Colonic mucosa (tissue), 4 donors: ENCODE measurements at regions not wholly inside any gene's neighbourhood (a gene's known extent, or its start where the extent isn't known, plus 50 kb on each side); places are given as distances from the start of the nearest gene placed in this dataset.
"Not testable (repeated sequence)": the region's sequence is repeated elsewhere in the genome, so short reads cannot be mapped to it uniquely, and the experiment has no call there.

Source experiments
- DNase-seq: peaks from one replicate; pipeline ENCODE4 v3.0.0-alpha.2; 2020
- H3K27ac ChIP-seq: fragments of 200-600 bp; one replicate; pipeline ENCODE4 v1.8.0; 2021
- H3K27me3 ChIP-seq: fragments of 200-600 bp; one replicate; pipeline ENCODE4 v1.8.0; 2021
- H3K36me3 ChIP-seq: fragments of 200-600 bp; one replicate; pipeline ENCODE4 v1.8.0; 2021
- H3K4me1 ChIP-seq: fragments of 200-600 bp; one replicate; pipeline ENCODE4 v1.8.0; 2021; ENCODE audit warnings: mild to moderate bottlenecking
- H3K4me3 ChIP-seq: fragments of 200-600 bp; one replicate; pipeline ENCODE4 v1.8.0; 2021
- H3K9ac ChIP-seq, 2 donors: one replicate each; pipeline ENCODE4 v1.7.0; 2013; ENCODE audit warnings: control low read depth in 2 of 2, low read depth in 2 of 2, low read length in 2 of 2
- H3K9me3 ChIP-seq: fragments of 200-600 bp; one replicate; pipeline ENCODE4 v1.8.0; 2021
- CTCF ChIP-seq: fragments of 200-600 bp; IDR thresholded peaks from one replicate; pipeline ENCODE4 v1.8.0; 2022; ENCODE audit warnings: antibody characterized with exemption, mild to moderate bottlenecking
- intact Hi-C: fragments of 100-400 bp; cut with DNase I; formaldehyde crosslinking; loops from one replicate; pipeline ENCODE4 v1.14.1; 2022
- donor health status: healthy.
- donor health status: DM: no; HTN: no; CAD: no.
- donor health status: DM: no; HTN: no; CAD: no.

GRCh38 chrX:7462110-7462509, 314.2 kb upstream of the PUDP start:
- Histone ChIP-seq H3K4me1 (no peaks in the 10 kb centered on the region), H3K4me3 (no peak overlapping the region), H3K27me3 (no peaks in the 10 kb centered on the region), H3K36me3 (no peaks in the 10 kb centered on the region), H3K9ac (no peak overlapping the region), H3K9me3 (no peaks in the 10 kb centered on the region), H3K27ac (no peak overlapping the region)
- no peak for DNase-seq
- intact Hi-C loops: no loop called here
- TF ChIP-seq CTCF: no peak

- H3K4me1 ChIP-seq, H3K27me3 ChIP-seq, H3K36me3 ChIP-seq, H3K4me3 ChIP-seq, DNase-seq, H3K9me3 ChIP-seq, intact Hi-C loops, H3K27ac ChIP-seq, H3K9ac ChIP-seq: not testable (repeated sequence)
Observed at GRCh38 chrX:7461051-7461450, 313.1 kb upstream of the PUDP start.

- no peak overlapping the region for H3K4me3 ChIP-seq
- no peak overlapping the region for H3K27ac ChIP-seq
- no peaks in the 10 kb centered on the region for H3K27me3 ChIP-seq
- H3K36me3 ChIP-seq: no peaks in the 10 kb centered on the region
- no peaks in the 10 kb centered on the region for H3K9me3 ChIP-seq
- no peak for TF ChIP-seq CTCF
- no peaks in the 10 kb centered on the region for H3K4me1 ChIP-seq
- DNase-seq: no peak
- H3K9ac ChIP-seq: no peak overlapping the region
- intact Hi-C loops: no loop called here
Observed at GRCh38 chrX:7447801-7448499, 300.0 kb upstream of the PUDP start.

- no peaks in the 10 kb centered on the region for H3K4me1 ChIP-seq
- DNase-seq: no peak
- no peak overlapping the region for H3K27ac ChIP-seq
- no peaks in the 10 kb centered on the region for H3K27me3 ChIP-seq
- no peak overlapping the region for H3K4me3 ChIP-seq
- no peaks in the 10 kb centered on the region for H3K9me3 ChIP-seq
- H3K36me3 ChIP-seq: no peaks in the 10 kb centered on the region
- no peak for TF ChIP-seq CTCF
- intact Hi-C loops: no loop called here
- no peak overlapping the region for H3K9ac ChIP-seq
Observed at GRCh38 chrX:7446815-7447214, 298.9 kb upstream of the PUDP start.

GRCh38 chrX:7444967-7445366, 297.0 kb upstream of the PUDP start:
- no peak for DNase-seq
- Histone ChIP-seq H3K4me3 (no peak overlapping the region), H3K27me3 (no peaks in the 10 kb centered on the region), H3K9me3 (no peaks in the 10 kb centered on the region), H3K27ac (no peak overlapping the region), H3K36me3 (no peaks in the 10 kb centered on the region), H3K9ac (no peak overlapping the region), H3K4me1 (no peaks in the 10 kb centered on the region)
- no peak for TF ChIP-seq CTCF
- intact Hi-C loops: no loop called here

GRCh38 chrX:7441586-7441985, 293.6 kb upstream of the PUDP start:
- H3K36me3 ChIP-seq: no peaks in the 10 kb centered on the region
- DNase-seq: no peak
- H3K27ac ChIP-seq: no peak overlapping the region
- H3K9me3 ChIP-seq: no peaks in the 10 kb centered on the region
- no peaks in the 10 kb centered on the region for H3K27me3 ChIP-seq
- H3K9ac ChIP-seq: no peak overlapping the region
- H3K4me3 ChIP-seq: no peak overlapping the region
- no peaks in the 10 kb centered on the region for H3K4me1 ChIP-seq
- no peak for TF ChIP-seq CTCF
- intact Hi-C loops: no loop called here
